IMR-90 (cell line): ENCODE measurements at regions not wholly inside any gene's neighbourhood (a gene's known extent, or its start where the extent isn't known, plus 50 kb on each side); places are given as distances from the start of the nearest gene placed in this dataset.
A peak's percentile ranks its signal among the peaks of the same experiment; 100 is the strongest.

Experiments
- ATAC-seq: fragments of 200-7000 bp; cut with Tn5 transposase; 2 replicates; pipeline ENCODE4 v1.9.1; 2020; ENCODE audit warnings: low read depth, mild to moderate bottlenecking, moderate library complexity
- BruUV-seq: library from RNA; stranded (reverse); fragments of 400-500 nt; replicated peaks from 2 replicates; lab custom pipeline; 2021; lab: Mats Ljungman, UMichigan
- CTCF ChIA-PET: fragments of 300-600 bp; formaldehyde crosslinking; extraction: SDS; loops from one replicate; lab custom pipeline; 2021; ENCODE audit warnings: antibody characterized with exemption; lab: Yijun Ruan, JAX
- POLR2A ChIA-PET: fragments of 300-600 bp; sonication (Branson Sonifier 250); formaldehyde crosslinking; loops from one replicate; lab custom pipeline; 2022; ENCODE audit warnings: antibody characterized with exemption; ENCODE audit not compliant: unreplicated experiment; lab: Charles Lee
- DNase-seq: peaks from one replicate; pipeline ENCODE4 v3.0.0; 2013
- H2AFZ ChIP-seq: replicated peaks from 2 replicates; pipeline ENCODE3; 2013; ENCODE audit warnings: low read length, mild to moderate bottlenecking; ENCODE audit not compliant: poor library complexity
- H2AK5ac ChIP-seq: 2 replicates; pipeline ENCODE4 v1.6.1; 2013; ENCODE audit warnings: low read depth, low read length, inconsistent platforms
- H2AK9ac ChIP-seq: replicated peaks from 2 replicates; pipeline ENCODE3; 2013; ENCODE audit warnings: mild to moderate bottlenecking, low read depth, low read length, moderate library complexity; ENCODE audit not compliant: poor library complexity
- H2BK120ac ChIP-seq: 2 replicates; pipeline ENCODE4 v1.6.1; 2013; ENCODE audit warnings: low read depth, low read length, inconsistent platforms
- H2BK15ac ChIP-seq: 3 replicates; pipeline ENCODE4 v1.6.1; 2013; ENCODE audit warnings: low read depth, low read length, inconsistent platforms
- H2BK20ac ChIP-seq: 2 replicates; pipeline ENCODE4 v1.6.1; 2013; ENCODE audit warnings: low read depth, mild to moderate bottlenecking, inconsistent platforms, low read length, moderate library complexity
- H2BK5ac ChIP-seq: 2 replicates; pipeline ENCODE4 v1.6.1; 2013; ENCODE audit warnings: mild to moderate bottlenecking, low read depth, low read length, inconsistent platforms; ENCODE audit not compliant: poor library complexity, severe bottlenecking
- H3K14ac ChIP-seq: replicated peaks from 2 replicates; pipeline ENCODE4 v1.6.1; 2013; ENCODE audit warnings: low read depth, low read length, inconsistent platforms
- H3K18ac ChIP-seq: 2 replicates; pipeline ENCODE4 v1.6.1; 2013; ENCODE audit warnings: low read depth, low read length, control low read depth
- H3K23ac ChIP-seq: 2 replicates; pipeline ENCODE4 v1.6.1; 2013; ENCODE audit warnings: low read depth, low read length, inconsistent platforms
- H3K27ac ChIP-seq: 2 replicates; pipeline ENCODE4 v1.5.1; 2013; ENCODE audit warnings: mild to moderate bottlenecking, control low read depth, low read length; ENCODE audit not compliant: insufficient read depth
- H3K27me3 ChIP-seq: 2 replicates; pipeline ENCODE4 v1.6.1; 2013; ENCODE audit warnings: low read length; ENCODE audit not compliant: control insufficient read depth, insufficient read depth
- H3K36me3 ChIP-seq: 2 replicates; pipeline ENCODE4 v1.6.1; 2013; ENCODE audit warnings: low read length, mixed read lengths; ENCODE audit not compliant: control insufficient read depth, insufficient read depth
- H3K4ac ChIP-seq: 2 replicates; pipeline ENCODE4 v1.6.1; 2013; ENCODE audit warnings: low read depth, low read length, inconsistent platforms
- H3K4me1 ChIP-seq: 2 replicates; pipeline ENCODE4 v1.6.1; 2013; ENCODE audit warnings: low read length, mixed read lengths; ENCODE audit not compliant: control insufficient read depth, insufficient read depth
- H3K4me2 ChIP-seq: 2 replicates; pipeline ENCODE4 v1.6.1; 2013; ENCODE audit warnings: low read depth, mild to moderate bottlenecking, control low read depth, low read length, moderate library complexity
- H3K4me3 ChIP-seq: 2 replicates; pipeline ENCODE4 v1.5.1; 2013; ENCODE audit warnings: low read depth, mild to moderate bottlenecking, control low read depth, low read length, moderate library complexity; ENCODE audit not compliant: insufficient read depth
- H3K56ac ChIP-seq: 2 replicates; pipeline ENCODE4 v1.6.1; 2013; ENCODE audit warnings: low read length, inconsistent platforms; ENCODE audit not compliant: insufficient read depth; ENCODE audit errors: extremely low read depth
- H3K79me1 ChIP-seq, 2 experiments: 2 replicates each; pipeline ENCODE4 v1.6.1; 2013; ENCODE audit warnings: low read length in 2 of 2, inconsistent platforms in 1 of 2, low read depth in 1 of 2
- H3K9ac ChIP-seq: 2 replicates; pipeline ENCODE4 v1.6.1; 2013; ENCODE audit warnings: low read depth, low read length, control low read depth
- H3K9me1 ChIP-seq: 2 replicates; pipeline ENCODE4 v1.6.1; 2013; ENCODE audit warnings: low read length, inconsistent platforms; ENCODE audit not compliant: insufficient read depth
- H3K9me3 ChIP-seq: 2 replicates; pipeline ENCODE4 v1.6.1; 2013; ENCODE audit warnings: low read length; ENCODE audit not compliant: control insufficient read depth, insufficient read depth
- H4K20me1 ChIP-seq: 2 replicates; pipeline ENCODE4 v1.6.1; 2013; ENCODE audit warnings: low read length, inconsistent platforms; ENCODE audit not compliant: insufficient read depth
- H4K5ac ChIP-seq: 2 replicates; pipeline ENCODE4 v1.6.1; 2013; ENCODE audit warnings: mild to moderate bottlenecking, low read depth, low read length, control low read depth
- H4K8ac ChIP-seq, 2 experiments: 2 replicates each; pipeline ENCODE4 v1.6.1; 2013; ENCODE audit warnings: low read depth in 2 of 2, low read length in 2 of 2, control low read depth in 1 of 2, inconsistent platforms in 1 of 2
- H4K91ac ChIP-seq: 2 replicates; pipeline ENCODE4 v1.6.1; 2013; ENCODE audit warnings: low read depth, low read length, inconsistent platforms; ENCODE audit not compliant: insufficient read depth
- BHLHE40 ChIP-seq: fragments of 150-350 bp; IDR thresholded peaks from 2 replicates; pipeline ENCODE4 v1.6.1; 2016; ENCODE audit warnings: mild to moderate bottlenecking, low read depth, low read length
- CEBPB ChIP-seq: IDR thresholded peaks from 2 replicates; pipeline ENCODE4 v1.6.1; 2012; ENCODE audit warnings: low read depth, low read length, improper control_type of control experiment
- CHD1 ChIP-seq: IDR thresholded peaks from 2 replicates; pipeline ENCODE4 v1.6.1; 2012; ENCODE audit warnings: low read depth, low read length, improper control_type of control experiment
- ELK1 ChIP-seq: fragments of 150-350 bp; IDR thresholded peaks from 2 replicates; pipeline ENCODE4 v1.6.1; 2016; ENCODE audit warnings: low read depth, mild to moderate bottlenecking, low read length, moderate library complexity, borderline replicate concordance
- FOS ChIP-seq: fragments of 150-350 bp; IDR thresholded peaks from 2 replicates; pipeline ENCODE4 v1.6.1; 2016; ENCODE audit warnings: low read depth, low read length
- MAFK ChIP-seq: IDR thresholded peaks from 2 replicates; pipeline ENCODE4 v1.6.1; 2012; ENCODE audit warnings: low read depth, low read length, improper control_type of control experiment
- MAZ ChIP-seq: IDR thresholded peaks from 2 replicates; pipeline ENCODE4 v1.6.1; 2012; ENCODE audit warnings: low read depth, mild to moderate bottlenecking, low read length, improper control_type of control experiment, moderate library complexity, borderline replicate concordance
- MXI1 ChIP-seq: IDR thresholded peaks from 2 replicates; pipeline ENCODE4 v1.6.1; 2012; ENCODE audit warnings: low read depth, mild to moderate bottlenecking, low read length, moderate library complexity, borderline replicate concordance
- NFE2L2 ChIP-seq: fragments of 150-350 bp; IDR thresholded peaks from 2 replicates; pipeline ENCODE4 v1.6.1; 2016; ENCODE audit warnings: low read depth, mild to moderate bottlenecking, low read length
- POLR2A ChIP-seq: IDR thresholded peaks from 2 replicates; pipeline ENCODE4 v1.6.1; 2012; ENCODE audit warnings: mild to moderate bottlenecking, low read depth, low read length
- RAD21 ChIP-seq: IDR thresholded peaks from 2 replicates; pipeline ENCODE4 v1.6.1; 2012; ENCODE audit warnings: low read length, improper control_type of control experiment
- RCOR1 ChIP-seq: IDR thresholded peaks from 2 replicates; pipeline ENCODE4 v1.6.1; 2012; ENCODE audit warnings: mild to moderate bottlenecking, low read length, improper control_type of control experiment; ENCODE audit not compliant: insufficient replicate concordance
- WGBS, 2 experiments: methylation state at CpG; one replicate each; pipeline versions ENCODE4 v1.1.5 to v1.1.7; 2013; ENCODE audit warnings: missing lambda C conversion rate in 2 of 2; ENCODE audit not compliant: insufficient read length in 1 of 2; ENCODE audit errors: extremely low coverage in 2 of 2; 5-methylcytosine and 5-hydroxymethylcytosine counted together
- dilution Hi-C: fragments of 300-500 bp; cut with HindIII; formaldehyde crosslinking; loops from one replicate; pipeline ENCODE4 v1.14.3; 2018; ENCODE audit warnings: low sequenced_read_pairs; ENCODE audit not compliant: unreplicated experiment
- in situ Hi-C: fragments of 300-500 bp; cut with MboI; formaldehyde crosslinking; loops from 3 replicates; pipeline ENCODE4 v1.14.3; 2019; ENCODE audit warnings: low sequenced_read_pairs, inconsistent platforms, mixed read lengths
- intact Hi-C: fragments of 100-400 bp; cut with micrococcal nuclease; formaldehyde crosslinking; loops from 2 replicates; pipeline ENCODE4 v1.10.0; 2022
- TF ChIP-seq, protein P1 (sequence below): fragments of 150-350 bp; IDR thresholded peaks from 2 replicates; pipeline ENCODE4 v1.6.1; 2017; ENCODE audit warnings: mild to moderate bottlenecking, antibody characterized with exemption, low read length, low read depth

GRCh38 chr10:29064680-29065079 is 224.2 kb upstream of the LYZL1 start:
- ATAC-seq = peak; percentile 46
- in situ Hi-C loops = no loop called here
- DNase-seq = peak; percentile 5

More at GRCh38 chr10:29064680-29065079, 224.2 kb upstream of the LYZL1 start:
- no peaks in the 10 kb centered on the region for H3K9me1 ChIP-seq
- no peak overlapping the region for H3K56ac ChIP-seq
- H3K4me1 ChIP-seq = peaks cover 4% of the 10 kb centered on the region; the same call in 1 of the 2 replicates
- POLR2A ChIA-PET = no interaction called here
- H3K4ac ChIP-seq = no peak overlapping the region
- no peak overlapping the region for H2AK5ac ChIP-seq
- no peak overlapping the region for H2AFZ ChIP-seq
- no peak overlapping the region for H4K91ac ChIP-seq
- H3K36me3 ChIP-seq = no peaks in the 10 kb centered on the region
- dilution Hi-C loops (no loop called here), intact Hi-C loops (loop anchor here (2.0 kb wide), 1 partner anchor 70 kb away; no protein-coding TSS in a partner anchor)
- H2BK5ac ChIP-seq = peak overlapping the region; percentile 2
- no peak overlapping the region for H2BK15ac ChIP-seq
- no peak overlapping the region for H2AK9ac ChIP-seq
- no peak overlapping the region for H3K4me3 ChIP-seq
- no peak overlapping the region for H4K5ac ChIP-seq
- no CpG with 5 or more reads among the region's 2 CpGs for WGBS, 2 experiments
- 0 out of 2 replicates have a peak overlapping the region, but pooled peaks have one; percentile 40 for H2BK120ac ChIP-seq
- no peaks in the 10 kb centered on the region for H4K20me1 ChIP-seq
- no peak overlapping the region for H3K14ac ChIP-seq
- TF ChIP-seq BHLHE40 = no peak
- TF ChIP-seq FOS = no peak
- no peak for TF ChIP-seq RAD21
- no peak for TF ChIP-seq CHD1
- TF ChIP-seq ELK1 = no peak
- no peak for TF ChIP-seq POLR2A
- no peak for TF ChIP-seq CEBPB
- TF ChIP-seq MXI1 = no peak
- TF ChIP-seq MAFK = no peak
- TF ChIP-seq, protein P1, sequence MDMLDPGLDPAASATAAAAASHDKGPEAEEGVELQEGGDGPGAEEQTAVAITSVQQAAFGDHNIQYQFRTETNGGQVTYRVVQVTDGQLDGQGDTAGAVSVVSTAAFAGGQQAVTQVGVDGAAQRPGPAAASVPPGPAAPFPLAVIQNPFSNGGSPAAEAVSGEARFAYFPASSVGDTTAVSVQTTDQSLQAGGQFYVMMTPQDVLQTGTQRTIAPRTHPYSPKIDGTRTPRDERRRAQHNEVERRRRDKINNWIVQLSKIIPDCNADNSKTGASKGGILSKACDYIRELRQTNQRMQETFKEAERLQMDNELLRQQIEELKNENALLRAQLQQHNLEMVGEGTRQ = no peak
- TF ChIP-seq NFE2L2 = no peak
- TF ChIP-seq MAZ = no peak
- no peak for TF ChIP-seq RCOR1
- no peak overlapping the region for H3K18ac ChIP-seq
- no peaks in the 10 kb centered on the region for H3K9me3 ChIP-seq
- BruUV-seq = no TSS peak
- no peaks in the 10 kb centered on the region for H3K79me1 ChIP-seq
- no peak overlapping the region for H3K27ac ChIP-seq
- no peak overlapping the region for H3K4me2 ChIP-seq
- H2BK20ac ChIP-seq = no peak overlapping the region
- CTCF ChIA-PET = no interaction called here
- peaks cover 9% of the 10 kb centered on the region for H3K27me3 ChIP-seq
- no peak overlapping the region for H3K23ac ChIP-seq
- peak overlapping the region in 1 of 2 experiments; percentile 54; a peak in 1 of 4 replicates for H4K8ac ChIP-seq
- H3K9ac ChIP-seq = no peak overlapping the region
